H54 (cell line): ENCODE measurements at regions not wholly inside any gene's neighbourhood (a gene's known extent, or its start where the extent isn't known, plus 50 kb on each side); places are given as distances from the start of the nearest gene placed in this dataset.

Source experiments
- DNase-seq: peaks from one replicate; pipeline ENCODE4 v3.0.0; 2011; ENCODE audit warnings: low spot score, mixed read lengths; ENCODE audit not compliant: insufficient read length
- FAIRE-seq: peaks from 3 replicates; lab custom pipeline; 2011; peaks lifted over from hg19 to GRCh38; lab: Jason Lieb, UNC
- POLR2A ChIP-seq: IDR thresholded peaks from 2 replicates; pipeline ENCODE4 v1.6.1; 2011; ENCODE audit warnings: low read depth, mild to moderate bottlenecking, low read length

DNA sequence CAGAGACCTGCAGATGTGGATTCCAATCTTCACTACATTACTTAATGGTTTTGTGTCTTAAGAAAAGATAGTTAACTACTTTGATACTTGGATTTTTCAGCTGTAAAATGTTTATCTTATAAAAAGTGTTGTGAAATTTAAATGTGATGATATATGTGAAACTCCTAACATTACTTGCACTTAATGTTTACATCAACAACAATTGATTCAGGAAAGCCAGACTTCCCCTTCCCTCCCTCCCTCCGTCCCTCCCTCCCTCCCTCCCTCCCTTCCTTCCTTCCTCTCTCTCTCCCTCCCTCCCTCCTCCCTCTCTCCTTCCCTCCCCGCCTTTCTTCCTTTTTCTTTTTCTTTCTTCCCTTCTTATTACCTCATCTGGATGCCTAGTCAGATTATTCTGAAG is 773.9 kb upstream of the FAM98A start:
- no peak for TF ChIP-seq POLR2A
- DNase-seq: no peak
- no peak for FAIRE-seq

DNA sequence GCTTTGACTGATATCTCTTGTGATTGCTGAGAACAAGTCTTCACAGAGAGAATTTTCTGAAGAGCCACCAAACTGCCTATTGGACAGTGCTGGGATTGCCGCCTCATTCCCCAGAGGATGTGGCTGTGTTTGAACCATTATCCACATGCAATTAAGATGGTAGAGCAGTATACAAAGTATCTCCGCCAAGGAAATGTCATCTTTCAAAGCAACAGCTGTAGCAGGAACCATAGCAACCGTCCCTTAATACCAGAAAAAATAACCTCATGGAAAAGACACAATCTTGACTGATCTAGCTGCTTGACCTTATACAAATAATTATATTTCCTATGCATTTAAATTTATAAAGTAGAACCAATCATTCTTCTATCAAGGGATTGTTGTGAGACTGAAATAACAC is 772.6 kb upstream of the FAM98A start:
- no peak for TF ChIP-seq POLR2A
- DNase-seq (no peak), FAIRE-seq (no peak)

- DNase-seq (no peak), FAIRE-seq (no peak)
- no peak for TF ChIP-seq POLR2A
Measured at GRCh38 chr2:34368304-34368703, 769.2 kb upstream of the FAM98A start.

DNA sequence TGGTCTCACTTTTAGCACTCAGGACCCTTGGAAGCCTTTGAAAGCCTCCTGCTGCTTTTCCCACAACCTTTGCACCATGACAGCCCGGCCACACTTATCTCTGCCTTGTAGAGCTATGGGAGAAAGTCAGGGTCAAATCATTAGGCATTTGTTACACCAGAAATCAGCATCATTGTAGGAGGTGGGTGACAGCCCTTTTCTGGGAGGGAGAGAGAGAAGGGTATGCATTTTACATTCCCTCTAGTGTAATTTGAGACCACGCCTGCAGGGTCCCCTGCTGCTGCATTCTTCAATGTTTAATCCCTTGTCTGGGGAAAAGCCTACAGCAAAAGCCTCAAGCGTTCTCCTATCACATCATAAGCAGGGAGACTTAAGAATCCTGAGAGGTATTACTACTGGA is 766.8 kb upstream of the FAM98A start:
- FAIRE-seq (no peak), DNase-seq (no peak)
- no peak for TF ChIP-seq POLR2A

DNA sequence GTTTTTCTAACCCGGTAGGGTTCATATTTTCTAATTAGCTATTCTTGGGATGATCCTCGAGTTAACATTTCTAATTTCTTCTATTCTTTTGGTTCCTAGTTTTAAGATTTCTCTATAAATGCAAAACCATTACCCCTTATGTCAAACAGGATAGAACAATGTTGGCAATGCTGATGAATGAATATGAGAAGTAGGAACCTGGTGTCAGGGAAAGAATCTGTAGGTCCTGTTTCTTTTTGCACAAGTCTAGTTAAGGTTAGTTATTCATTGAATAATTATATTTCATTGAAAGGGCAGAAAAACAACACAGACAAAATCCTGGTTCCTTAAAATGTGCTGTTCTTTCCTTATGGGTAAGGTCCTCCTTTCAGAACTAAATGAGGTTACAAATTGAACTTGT is 766.4 kb upstream of the FAM98A start:
- no peak for FAIRE-seq
- no peak for DNase-seq
- no peak for TF ChIP-seq POLR2A

DNA sequence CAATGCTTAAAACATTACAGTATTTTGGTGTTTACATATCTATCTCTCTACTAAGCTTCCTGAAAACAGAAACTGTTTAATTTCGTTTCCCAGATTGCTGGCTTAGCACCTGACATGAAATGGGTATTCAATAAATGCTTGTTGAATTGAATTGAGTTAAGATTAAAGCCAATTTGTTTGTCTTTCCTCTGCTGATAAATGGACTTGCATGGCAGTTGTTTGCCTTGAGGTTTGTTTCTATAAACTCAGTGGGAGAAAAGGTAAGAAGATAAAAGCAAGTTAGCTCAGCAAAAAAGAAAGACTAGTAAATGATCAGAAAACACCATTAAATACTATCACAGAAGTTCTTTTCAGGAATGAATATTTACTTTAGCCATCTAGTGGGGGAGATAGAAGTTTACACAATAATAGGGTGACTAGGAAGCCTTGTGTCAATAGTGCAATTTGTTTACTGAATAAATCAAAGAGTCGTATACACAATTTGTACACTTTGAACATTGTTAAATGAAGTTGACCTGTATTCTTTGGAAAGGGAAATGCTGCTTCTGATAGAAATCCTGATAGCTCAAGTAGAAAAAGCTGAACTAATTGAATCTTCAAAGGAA is 754.5 kb upstream of the FAM98A start:
- no peak for DNase-seq
- no peak for FAIRE-seq
- TF ChIP-seq POLR2A: no peak

GRCh38 chr2:34349527-34349926 is 750.4 kb upstream of the FAM98A start:
- TF ChIP-seq POLR2A: no peak
- FAIRE-seq (no peak), DNase-seq (no peak)

DNA sequence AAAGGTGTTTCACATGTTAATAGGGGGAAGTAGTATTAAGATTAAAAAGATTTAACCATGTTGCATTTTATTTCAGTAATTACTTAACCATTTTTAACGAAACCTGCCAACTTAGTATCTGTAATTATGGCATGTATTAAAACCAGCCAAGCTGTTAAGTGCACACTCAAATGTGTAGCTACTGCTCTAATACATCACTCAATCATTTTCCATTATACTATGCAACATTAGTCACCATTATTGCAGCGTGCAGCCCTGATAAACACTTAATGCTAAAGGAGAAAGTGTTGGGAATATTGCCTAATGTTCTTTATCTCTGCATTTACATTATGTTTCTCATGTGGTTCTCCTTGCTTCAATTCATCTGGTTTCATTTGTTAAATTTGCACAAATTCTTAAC is 745.9 kb upstream of the FAM98A start:
- TF ChIP-seq POLR2A: no peak
- FAIRE-seq: no peak
- no peak for DNase-seq

- DNase-seq (no peak), FAIRE-seq (no peak)
- no peak for TF ChIP-seq POLR2A
Measured at GRCh38 chr2:34340307-34340706, 741.2 kb upstream of the FAM98A start.

DNA sequence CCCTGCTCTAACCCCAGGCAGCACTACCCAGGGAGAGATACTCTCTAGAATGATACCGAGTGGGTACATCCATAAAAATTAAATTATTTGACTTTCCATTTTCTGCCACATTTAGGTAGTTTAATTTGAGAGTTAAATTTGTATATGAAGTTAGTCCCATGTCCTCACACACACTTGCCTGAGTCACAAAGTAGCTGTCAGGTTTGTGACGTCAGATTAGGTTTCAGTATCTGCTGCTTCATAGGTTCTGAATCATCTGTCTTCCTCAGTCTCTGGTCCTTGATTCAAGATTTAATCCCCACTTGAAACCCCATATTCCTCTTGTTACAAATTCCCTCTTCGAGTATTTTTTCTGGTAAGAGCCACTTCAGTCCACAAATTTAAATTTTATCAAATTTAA is 738.6 kb upstream of the FAM98A start:
- TF ChIP-seq POLR2A: no peak
- FAIRE-seq: no peak
- no peak for DNase-seq

DNA sequence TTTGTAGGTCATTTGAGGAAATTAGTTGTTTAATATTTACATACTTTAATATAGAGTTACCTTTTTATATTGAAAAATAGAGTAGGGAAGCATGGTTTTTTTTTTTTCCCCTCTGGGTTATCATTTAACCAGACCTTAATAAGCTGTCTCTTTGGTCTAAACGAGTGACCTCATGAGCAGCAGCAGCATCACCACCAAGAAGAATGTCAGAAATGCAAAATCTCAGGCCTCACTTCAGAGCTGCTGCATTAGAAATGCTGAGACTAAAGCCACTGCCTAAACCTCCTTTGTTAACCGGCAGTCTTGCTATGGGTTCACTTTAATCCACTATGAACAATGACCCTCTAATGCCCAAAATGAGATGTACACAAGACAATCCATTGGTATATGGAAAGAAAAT is 733.7 kb upstream of the FAM98A start:
- no peak for TF ChIP-seq POLR2A
- DNase-seq (no peak), FAIRE-seq (no peak)

- TF ChIP-seq POLR2A: no peak
- no peak for DNase-seq
- no peak for FAIRE-seq
Measured at GRCh38 chr2:34320056-34320455, 721.0 kb upstream of the FAM98A start.

GRCh38 chr2:34317797-34318196 is 718.7 kb upstream of the FAM98A start:
- TF ChIP-seq POLR2A: no peak
- DNase-seq (no peak), FAIRE-seq (no peak)

DNA sequence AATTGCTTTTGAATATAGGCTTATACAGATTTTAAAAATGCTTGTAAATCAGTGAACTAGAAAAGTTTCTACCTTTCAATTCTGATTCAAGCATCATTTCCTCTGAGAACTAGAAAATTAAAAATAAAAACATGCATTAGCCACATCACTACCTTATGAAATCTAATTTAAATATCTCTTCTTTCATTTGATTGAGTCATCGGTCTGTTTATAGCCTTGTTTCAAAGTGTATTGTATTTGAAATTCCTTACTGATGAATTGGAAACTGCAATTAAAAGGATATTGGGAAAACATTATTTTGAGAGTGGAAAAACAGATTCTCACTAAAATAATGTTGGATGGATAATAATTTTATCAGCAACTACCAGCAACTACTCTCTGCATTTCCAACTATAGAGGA is 717.7 kb upstream of the FAM98A start:
- FAIRE-seq: no peak
- TF ChIP-seq POLR2A: no peak
- DNase-seq: no peak

DNA sequence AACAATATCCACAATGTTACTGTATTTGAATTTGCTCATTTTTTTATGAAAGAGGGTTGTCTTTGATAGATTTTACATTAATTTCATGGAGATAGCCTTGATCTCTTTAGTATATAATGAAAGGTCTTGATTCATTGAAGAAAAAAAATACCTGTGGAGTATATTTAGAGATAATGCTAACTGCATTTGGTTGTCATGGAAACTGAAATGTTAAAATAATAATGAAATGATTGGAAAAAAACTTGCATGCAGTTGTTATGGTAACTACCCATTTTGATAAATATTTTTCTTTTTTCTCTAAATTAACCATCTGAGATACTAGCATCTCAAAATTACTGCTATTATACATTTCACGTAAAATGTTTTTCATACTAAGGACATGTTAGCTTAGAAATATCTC is 712.7 kb upstream of the FAM98A start:
- DNase-seq (no peak), FAIRE-seq (no peak)
- no peak for TF ChIP-seq POLR2A

DNA sequence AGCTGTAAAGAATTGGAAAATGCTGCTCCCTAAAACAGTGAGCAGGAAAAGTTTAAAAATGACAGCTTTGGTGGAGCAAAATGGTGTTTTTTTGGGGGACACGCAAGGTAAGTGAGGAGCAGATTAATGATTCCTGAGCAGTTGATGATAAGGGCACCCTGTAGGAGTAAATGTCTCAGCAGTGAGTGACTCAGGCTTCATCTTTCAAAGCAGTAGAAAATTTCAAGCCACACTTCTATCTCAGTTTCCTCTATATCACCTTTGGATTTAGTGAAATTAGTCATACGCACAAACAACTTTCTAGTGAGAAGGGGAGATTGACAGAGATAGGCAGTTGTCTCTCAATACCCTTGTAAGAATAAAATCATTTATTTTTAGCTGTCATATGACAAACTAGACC is 709.0 kb upstream of the FAM98A start:
- TF ChIP-seq POLR2A: no peak
- FAIRE-seq (no peak), DNase-seq (no peak)
